ENCODE measurements at regions not wholly inside any gene's neighbourhood (a gene's known extent, or its start where the extent isn't known, plus 50 kb on each side); places are given as distances from the start of the nearest gene placed in this dataset.

- Histone ChIP-seq H3K4me3 (no peak overlapping the region), H3K4me1 (no peaks in the 10 kb centered on the region), H3K27ac (no peak overlapping the region), H3K9me3 (no peaks in the 10 kb centered on the region), H3K27me3 (peaks cover 0 to 4% of the 10 kb centered on the region in 2 donors), H3K36me3 (no peaks in the 10 kb centered on the region)
- TF ChIP-seq, protein P1, sequence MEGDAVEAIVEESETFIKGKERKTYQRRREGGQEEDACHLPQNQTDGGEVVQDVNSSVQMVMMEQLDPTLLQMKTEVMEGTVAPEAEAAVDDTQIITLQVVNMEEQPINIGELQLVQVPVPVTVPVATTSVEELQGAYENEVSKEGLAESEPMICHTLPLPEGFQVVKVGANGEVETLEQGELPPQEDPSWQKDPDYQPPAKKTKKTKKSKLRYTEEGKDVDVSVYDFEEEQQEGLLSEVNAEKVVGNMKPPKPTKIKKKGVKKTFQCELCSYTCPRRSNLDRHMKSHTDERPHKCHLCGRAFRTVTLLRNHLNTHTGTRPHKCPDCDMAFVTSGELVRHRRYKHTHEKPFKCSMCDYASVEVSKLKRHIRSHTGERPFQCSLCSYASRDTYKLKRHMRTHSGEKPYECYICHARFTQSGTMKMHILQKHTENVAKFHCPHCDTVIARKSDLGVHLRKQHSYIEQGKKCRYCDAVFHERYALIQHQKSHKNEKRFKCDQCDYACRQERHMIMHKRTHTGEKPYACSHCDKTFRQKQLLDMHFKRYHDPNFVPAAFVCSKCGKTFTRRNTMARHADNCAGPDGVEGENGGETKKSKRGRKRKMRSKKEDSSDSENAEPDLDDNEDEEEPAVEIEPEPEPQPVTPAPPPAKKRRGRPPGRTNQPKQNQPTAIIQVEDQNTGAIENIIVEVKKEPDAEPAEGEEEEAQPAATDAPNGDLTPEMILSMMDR (IDR thresholded peaks at IDR 0.05) = no peak
- intact Hi-C loops (cut with DNase I) = no loop called here
- DNase-seq (no peak), ATAC-seq (no peak)
Observed at GRCh38 chr1:208595236-208595635, 351.1 kb upstream of the PLXNA2 start.

DNA sequence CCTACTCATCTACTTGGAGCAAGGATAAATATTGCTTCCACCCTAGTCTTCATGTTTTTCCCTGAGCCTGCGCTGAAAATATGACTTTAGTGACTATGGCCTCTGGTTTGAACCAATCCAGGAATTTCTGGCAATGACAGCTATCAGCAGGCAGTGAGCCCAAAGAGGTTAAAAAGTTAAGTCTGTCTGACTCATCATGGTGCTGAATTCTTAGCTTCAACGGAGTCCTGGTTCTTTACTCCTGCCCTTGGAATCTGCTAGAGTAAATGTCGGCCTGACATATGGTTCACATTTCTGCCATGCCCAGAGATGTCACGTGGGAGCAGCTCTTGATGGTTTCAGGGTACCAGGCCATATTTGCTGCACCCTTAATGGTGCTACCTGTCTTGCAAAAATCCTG lies 351.6 kb upstream of the PLXNA2 start:
- Histone ChIP-seq H3K36me3 (no peaks in the 10 kb centered on the region), H3K4me3 (no peak overlapping the region), H3K4me1 (no peaks in the 10 kb centered on the region), H3K27ac (no peak overlapping the region), H3K9me3 (no peaks in the 10 kb centered on the region), H3K27me3 (no peaks in the 10 kb centered on the region)
- TF ChIP-seq, protein P1 (IDR thresholded peaks at IDR 0.05) = no peak
- ATAC-seq (no peak), DNase-seq (no peak)
- intact Hi-C loops (cut with DNase I) = no loop called here

DNA sequence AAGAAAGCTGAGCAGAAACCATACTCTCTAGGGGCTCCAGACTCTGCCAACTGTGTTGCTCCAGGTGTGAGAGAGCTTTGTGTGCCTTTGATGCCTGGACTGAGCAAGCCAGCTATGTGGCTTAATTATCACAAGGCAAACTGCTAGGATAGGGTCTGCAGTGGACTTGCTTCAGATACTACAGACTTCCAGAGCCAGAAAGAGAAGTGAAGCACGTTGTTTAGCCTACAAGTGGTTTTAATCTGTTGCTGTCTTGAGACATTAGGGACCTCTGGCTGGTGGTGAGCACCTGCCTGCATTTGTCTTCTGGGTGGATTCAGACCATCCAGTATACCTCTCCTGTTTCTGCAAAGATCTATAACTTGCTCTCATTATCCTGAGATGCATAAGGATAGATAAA lies 353.4 kb upstream of the PLXNA2 start:
- TF ChIP-seq, protein P1 (IDR thresholded peaks at IDR 0.05) = no peak

DNA sequence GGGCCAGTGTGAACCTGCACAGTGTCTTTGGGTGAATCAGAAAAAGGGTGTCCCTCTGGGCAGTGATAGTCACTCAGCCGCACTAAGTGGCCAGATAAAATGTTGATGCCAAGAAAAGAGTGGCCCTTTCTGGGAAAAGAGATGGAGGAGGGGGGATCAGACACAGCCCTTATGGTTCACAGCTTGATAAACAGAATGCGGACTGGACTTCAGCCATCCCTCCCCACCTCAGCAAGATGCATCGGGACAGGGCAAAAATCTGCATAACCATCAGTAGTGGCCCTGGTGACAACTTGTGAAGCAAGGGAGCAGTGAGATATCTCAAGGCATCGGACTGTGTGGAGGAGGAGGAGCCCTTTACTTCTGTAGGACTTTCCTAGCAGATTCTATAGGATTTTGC lies 353.8 kb upstream of the PLXNA2 start:
- Histone ChIP-seq H3K9me3 (no peaks in the 10 kb centered on the region), H3K27me3 (no peaks in the 10 kb centered on the region), H3K4me1 (no peaks in the 10 kb centered on the region), H3K27ac (no peak overlapping the region), H3K36me3 (no peaks in the 10 kb centered on the region), H3K4me3 (no peak overlapping the region)
- intact Hi-C loops (cut with DNase I) = no loop called here
- TF ChIP-seq, protein P1 (IDR thresholded peaks at IDR 0.05) = no peak
- no peak for ATAC-seq
- no peak for DNase-seq

More for the DNA sequence above, 353.4 kb upstream of the PLXNA2 start:
- no peaks in the 10 kb centered on the region for H3K27me3 ChIP-seq
- H3K4me3 ChIP-seq = no peak overlapping the region
- no peaks in the 10 kb centered on the region for H3K9me3 ChIP-seq
- ATAC-seq (no peak), DNase-seq (no peak)
- H3K4me1 ChIP-seq = no peaks in the 10 kb centered on the region
- intact Hi-C loops (cut with DNase I) = no loop called here
- no peaks in the 10 kb centered on the region for H3K36me3 ChIP-seq
- no peak overlapping the region for H3K27ac ChIP-seq

- Histone ChIP-seq H3K27ac (no peak overlapping the region), H3K4me1 (no peaks in the 10 kb centered on the region), H3K9me3 (no peaks in the 10 kb centered on the region), H3K36me3 (no peaks in the 10 kb centered on the region), H3K4me3 (no peak overlapping the region), H3K27me3 (no peaks in the 10 kb centered on the region)
- TF ChIP-seq, protein P1 (IDR thresholded peaks at IDR 0.05) = no peak
- no peak for DNase-seq
- no peak for ATAC-seq
- intact Hi-C loops (cut with DNase I) = no loop called here
Observed at GRCh38 chr1:208599063-208599462, 354.9 kb upstream of the PLXNA2 start.

All from left lung (tissue), 4 donors.